ENCODE measurements at regions not wholly inside any gene's neighbourhood (a gene's known extent, or its start where the extent isn't known, plus 50 kb on each side); places are given as distances from the start of the nearest gene placed in this dataset.

- Histone ChIP-seq H3K4me1 (ENCODE audit: control insufficient read depth, insufficient read depth, low read length) (no peaks in the 10 kb centered on the region), H3K9me3 (replicated peaks; ENCODE audit: control insufficient read depth, insufficient read depth, low read length) (no peaks in the 10 kb centered on the region), H3K9ac (ENCODE audit: control insufficient read depth, insufficient read depth, low read length) (no peak overlapping the region), H3K4me2 (ENCODE audit: control insufficient read depth, insufficient read depth) (no peak overlapping the region), H4K20me1 (ENCODE audit: control insufficient read depth, insufficient read depth) (no peaks in the 10 kb centered on the region), H3K27me3 (replicated peaks in 1 of 2; ENCODE audit: control insufficient read depth in 2 of 2, insufficient read depth in 2 of 2, low read length in 1 of 2) (peaks cover 0 to 5% of the 10 kb centered on the region in 2 experiments; a peak in 3 of 4 replicates), H3K27ac (ENCODE audit: control insufficient read depth, insufficient read depth) (no peak overlapping the region), H3K79me2 (ENCODE audit: control insufficient read depth, insufficient read depth, low read length) (no peaks in the 10 kb centered on the region), H3K4me3 (no peak overlapping the region), H2AFZ (ENCODE audit: control insufficient read depth, low read depth, low read length) (no peak overlapping the region), H3K36me3 (ENCODE audit: control insufficient read depth in 2 of 2, insufficient read depth in 2 of 2, low read length in 1 of 2) (no peaks in the 10 kb centered on the region)
- no peak for TF ChIP-seq SKIL (IDR thresholded peaks at IDR 0.05; ENCODE audit: low read depth, poor library complexity, severe bottlenecking)
- no peak for TF ChIP-seq DPF2 (IDR thresholded peaks at IDR 0.05)
- no peak for TF ChIP-seq ATF7 (IDR thresholded peaks at IDR 0.05; ENCODE audit: low read depth)
- no peak for TF ChIP-seq NFYB (IDR thresholded peaks at IDR 0.05; ENCODE audit: insufficient read depth, low read depth, low read length)
- TF ChIP-seq HDGF (IDR thresholded peaks at IDR 0.05), result no peak
- no peak for TF ChIP-seq KAT2A (conservative IDR thresholded peaks at IDR 0.05; ENCODE audit: control insufficient read depth, low read depth, low read length)
- TF ChIP-seq BCL11A (IDR thresholded peaks at IDR 0.05; ENCODE audit: low read depth, low read length), result no peak
- TF ChIP-seq FOXM1 (IDR thresholded peaks at IDR 0.05; ENCODE audit: low read depth, low read length), result no peak
- no peak for TF ChIP-seq USF2 (IDR thresholded peaks at IDR 0.05; ENCODE audit: borderline replicate concordance, low read depth, low read length)
- TF ChIP-seq GATAD2B (conservative IDR thresholded peaks at IDR 0.05; ENCODE audit: low read depth), result no peak
- TF ChIP-seq SP1 (IDR thresholded peaks at IDR 0.05; ENCODE audit: low read depth, low read length), result no peak
- no peak for TF ChIP-seq E2F4 (IDR thresholded peaks at IDR 0.05; ENCODE audit: low read depth, low read length)
- no peak for TF ChIP-seq MEF2B (IDR thresholded peaks at IDR 0.05; ENCODE audit: partially characterized antibody, poor library complexity, severe bottlenecking)
- no peak for TF ChIP-seq FOXK2 (IDR thresholded peaks at IDR 0.05)
- no peak for TF ChIP-seq HCFC1 (IDR thresholded peaks at IDR 0.05; ENCODE audit: low read length)
- no peak for TF ChIP-seq RAD21 (IDR thresholded peaks at IDR 0.05; ENCODE audit: insufficient read depth, low read depth, low read length)
- no peak for TF ChIP-seq ETV6 (conservative IDR thresholded peaks at IDR 0.05 in 1 of 2, IDR thresholded peaks at IDR 0.05 in 1 of 2; ENCODE audit: borderline replicate concordance in 1 of 2, low read depth in 1 of 2)
- TF ChIP-seq SPI1 (IDR thresholded peaks at IDR 0.05; ENCODE audit: borderline replicate concordance, insufficient read depth, low read depth, low read length), result no peak
- no peak for TF ChIP-seq NKRF (conservative IDR thresholded peaks at IDR 0.05)
- intact Hi-C loops (cut with micrococcal nuclease; ENCODE audit: unreplicated experiment), result no loop called here
- no TSS peak for BruUV-seq (replicated peaks)
- FAIRE-seq (peak; percentile 71), DNase-seq (ENCODE audit: low read depth, low spot score) (no peak), ATAC-seq (no peak)
- in situ Hi-C loops (cut with MboI), result no loop called here
- ChIA-PET CTCF (no interaction called here), SMC1A (ENCODE audit: uncharacterized antibody, unreplicated experiment) (no interaction called here), RAD21 (ENCODE audit: unreplicated experiment) (no interaction called here), POLR2A (no interaction called here)
- WGBS (ENCODE audit: insufficient coverage, insufficient replicate concordance, low lambda C conversion rate, missing lambda C conversion rate), result 31% methylated on average over 13 of the region's 13 CpGs
Observed at GRCh38 chr12:125249066-125249824, 184.0 kb downstream of the AACS start.
